ENCODE measurements at regions not wholly inside any gene's neighbourhood (a gene's known extent, or its start where the extent isn't known, plus 50 kb on each side); places are given as distances from the start of the nearest gene placed in this dataset.

DNA sequence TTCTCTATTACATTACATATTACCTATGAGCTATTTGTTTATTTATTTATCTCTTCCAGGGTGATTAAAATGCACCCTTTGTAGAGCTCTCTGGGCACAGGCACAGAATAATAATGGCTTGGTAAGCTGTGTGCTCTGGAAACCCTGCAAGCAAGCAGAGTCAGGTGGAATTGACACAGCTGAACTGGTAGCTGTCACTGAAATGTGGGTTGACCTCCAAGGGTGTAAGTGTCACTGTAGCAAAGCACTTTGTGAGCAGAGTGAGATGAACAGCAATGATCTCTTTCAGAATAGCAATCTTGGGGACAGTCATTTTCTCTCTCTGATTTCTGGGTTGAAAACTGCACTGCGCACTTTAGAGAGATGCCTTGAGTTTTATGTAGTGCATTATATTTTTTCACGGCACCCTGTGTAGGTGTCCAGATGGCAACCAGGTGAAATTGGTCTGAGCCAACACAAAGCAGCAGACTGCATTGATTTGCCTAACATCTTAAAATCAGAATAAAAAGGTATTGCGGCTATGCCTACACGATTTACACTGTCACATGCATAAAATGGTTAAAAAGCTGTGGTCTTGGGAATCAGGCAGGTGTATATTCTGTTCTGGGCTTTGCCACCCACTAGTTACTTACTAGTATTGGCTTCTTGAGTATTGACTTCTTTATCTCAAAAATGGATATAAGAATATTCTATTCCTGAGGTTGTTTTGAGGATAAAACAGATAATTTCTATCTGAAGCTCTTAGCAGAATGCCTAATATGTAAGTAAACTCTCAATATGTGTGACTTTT is 450.3 kb downstream of the RAPGEF2 start:
- no peak for DNase-seq
- no peaks in the 10 kb centered on the region for H3K9me3 ChIP-seq (ENCODE audit: control extremely low read depth in 1 of 5, control insufficient read depth in 4 of 5, insufficient read depth in 2 of 5, low read depth in 1 of 5, low read length in 4 of 5)
- H3K27me3 ChIP-seq (replicated peaks in 2 of 5; ENCODE audit: control insufficient read depth in 4 of 5, insufficient read depth in 5 of 5, low read length in 4 of 5): peaks cover 0 to 1% (median 0%) of the 10 kb centered on the region in 5 experiments
- H3K4me1 ChIP-seq (ENCODE audit: control extremely low read depth in 1 of 4, control insufficient read depth in 4 of 4, insufficient read depth in 4 of 4, low read length in 3 of 4): no peaks in the 10 kb centered on the region
- no peak overlapping the region for H3K27ac ChIP-seq (ENCODE audit: insufficient read depth in 1 of 2, low read depth in 1 of 2, low read length in 2 of 2, poor library complexity in 1 of 2, severe bottlenecking in 2 of 2)
- CTCF ChIA-PET: no interaction called here
- H3K36me3 ChIP-seq (ENCODE audit: control insufficient read depth in 4 of 4, insufficient read depth in 4 of 4, low read length in 3 of 4): no peaks in the 10 kb centered on the region
- WGBS (ENCODE audit: insufficient coverage): 93% methylated on average over 2 of the region's 4 CpGs
- H3K4me3 ChIP-seq (ENCODE audit: control insufficient read depth in 1 of 7, extremely low read depth in 1 of 7, insufficient read depth in 4 of 7, low read depth in 2 of 7, low read length in 6 of 7): no peak overlapping the region
- POLR2A ChIA-PET: no interaction called here

DNA sequence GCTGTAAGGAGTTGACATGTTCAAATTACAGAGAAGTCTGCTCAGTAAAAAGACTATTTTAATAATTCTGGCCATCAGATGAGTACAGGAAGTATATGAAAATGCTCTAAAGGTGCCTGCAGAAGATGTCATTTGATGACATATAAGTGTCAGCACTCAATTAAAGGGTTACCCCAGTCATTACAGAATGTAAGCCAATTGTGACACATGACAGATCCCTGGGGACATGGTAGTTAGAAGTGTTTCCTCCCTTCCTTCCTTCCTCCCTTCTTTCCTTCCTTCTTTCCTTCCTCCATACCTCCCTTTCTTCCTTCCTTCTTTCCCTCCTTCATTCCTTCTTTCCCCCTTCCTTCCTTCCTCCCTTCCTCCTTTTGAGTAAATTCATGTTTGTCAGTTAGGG is 453.0 kb downstream of the RAPGEF2 start:
- CTCF ChIA-PET: no interaction called here
- Histone ChIP-seq H3K4me1 (ENCODE audit: control extremely low read depth in 1 of 4, control insufficient read depth in 4 of 4, insufficient read depth in 4 of 4, low read length in 3 of 4) (no peaks in the 10 kb centered on the region), H3K9me3 (ENCODE audit: control extremely low read depth in 1 of 5, control insufficient read depth in 4 of 5, insufficient read depth in 2 of 5, low read depth in 1 of 5, low read length in 4 of 5) (no peaks in the 10 kb centered on the region), H3K27me3 (replicated peaks in 2 of 5; ENCODE audit: control insufficient read depth in 4 of 5, insufficient read depth in 5 of 5, low read length in 4 of 5) (peaks cover 0 to 1% (median 0%) of the 10 kb centered on the region in 5 experiments), H3K27ac (ENCODE audit: insufficient read depth in 1 of 2, low read depth in 1 of 2, low read length in 2 of 2, poor library complexity in 1 of 2, severe bottlenecking in 2 of 2) (no peak overlapping the region), H3K4me3 (ENCODE audit: control insufficient read depth in 1 of 7, extremely low read depth in 1 of 7, insufficient read depth in 4 of 7, low read depth in 2 of 7, low read length in 6 of 7) (no peak overlapping the region), H3K36me3 (ENCODE audit: control insufficient read depth in 4 of 4, insufficient read depth in 4 of 4, low read length in 3 of 4) (no peaks in the 10 kb centered on the region)
- POLR2A ChIA-PET: no interaction called here
- no peak for DNase-seq

DNA sequence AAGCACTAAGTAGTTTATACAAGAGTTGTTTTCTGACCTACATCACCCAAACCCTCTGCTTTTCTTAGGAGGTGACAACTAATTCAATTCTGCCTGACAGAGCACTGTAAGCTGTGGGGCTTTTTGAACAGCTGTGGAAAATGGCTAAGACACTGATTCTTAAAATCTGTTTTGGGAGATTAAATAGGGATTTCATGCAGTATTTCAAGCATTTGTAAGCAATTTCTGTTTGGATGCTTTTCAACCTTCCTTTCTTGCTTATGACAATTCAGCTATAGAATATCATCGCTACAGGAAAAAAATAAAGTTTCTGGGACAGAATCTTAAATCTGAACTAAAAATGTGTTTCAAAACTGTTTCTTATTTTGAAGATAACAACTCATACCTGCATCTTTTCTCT is 459.5 kb downstream of the RAPGEF2 start:
- no peaks in the 10 kb centered on the region for H3K9me3 ChIP-seq (ENCODE audit: control extremely low read depth in 1 of 5, control insufficient read depth in 4 of 5, insufficient read depth in 2 of 5, low read depth in 1 of 5, low read length in 4 of 5)
- DNase-seq: no peak
- no peak overlapping the region for H3K4me3 ChIP-seq (ENCODE audit: control insufficient read depth in 1 of 7, extremely low read depth in 1 of 7, insufficient read depth in 4 of 7, low read depth in 2 of 7, low read length in 6 of 7)
- H3K4me1 ChIP-seq (ENCODE audit: control extremely low read depth in 1 of 4, control insufficient read depth in 4 of 4, insufficient read depth in 4 of 4, low read length in 3 of 4): no peaks in the 10 kb centered on the region
- POLR2A ChIA-PET: no interaction called here
- no peaks in the 10 kb centered on the region for H3K36me3 ChIP-seq (ENCODE audit: control insufficient read depth in 4 of 4, insufficient read depth in 4 of 4, low read length in 3 of 4)
- no CpG with 5 or more reads among the region's 1 CpG for WGBS (ENCODE audit: insufficient coverage)
- CTCF ChIA-PET: no interaction called here
- no peaks in the 10 kb centered on the region for H3K27me3 ChIP-seq (replicated peaks in 2 of 5; ENCODE audit: control insufficient read depth in 4 of 5, insufficient read depth in 5 of 5, low read length in 4 of 5)
- H3K27ac ChIP-seq (ENCODE audit: insufficient read depth in 1 of 2, low read depth in 1 of 2, low read length in 2 of 2, poor library complexity in 1 of 2, severe bottlenecking in 2 of 2): no peak overlapping the region

DNA sequence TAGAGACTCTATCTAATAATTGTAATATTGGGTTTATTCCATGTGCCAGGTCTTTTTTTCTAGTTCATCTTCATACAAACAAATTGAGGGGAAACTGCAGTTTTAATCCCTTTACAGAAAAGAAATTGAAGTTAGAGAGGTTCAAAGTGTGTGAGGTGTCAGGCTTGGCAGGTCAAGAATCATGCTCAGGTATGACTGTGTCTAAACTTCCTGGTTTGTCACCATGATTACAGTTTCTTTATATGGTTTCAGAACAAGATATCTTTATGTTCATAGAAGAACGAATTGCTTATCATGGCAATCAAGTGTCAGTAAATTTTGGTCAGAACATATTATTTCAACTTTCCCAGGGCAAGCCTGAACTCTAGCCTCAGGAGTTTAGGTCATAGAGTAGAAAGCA is 460.4 kb downstream of the RAPGEF2 start:
- H3K27ac ChIP-seq (ENCODE audit: insufficient read depth in 1 of 2, low read depth in 1 of 2, low read length in 2 of 2, poor library complexity in 1 of 2, severe bottlenecking in 2 of 2): no peak overlapping the region
- CTCF ChIA-PET: no interaction called here
- H3K27me3 ChIP-seq (replicated peaks in 2 of 5; ENCODE audit: control insufficient read depth in 4 of 5, insufficient read depth in 5 of 5, low read length in 4 of 5): no peaks in the 10 kb centered on the region
- H3K36me3 ChIP-seq (ENCODE audit: control insufficient read depth in 4 of 4, insufficient read depth in 4 of 4, low read length in 3 of 4): no peaks in the 10 kb centered on the region
- no peak overlapping the region for H3K4me3 ChIP-seq (ENCODE audit: control insufficient read depth in 1 of 7, extremely low read depth in 1 of 7, insufficient read depth in 4 of 7, low read depth in 2 of 7, low read length in 6 of 7)
- no CpG with 5 or more reads among the region's 1 CpG for WGBS (ENCODE audit: insufficient coverage)
- no peak for DNase-seq
- no peaks in the 10 kb centered on the region for H3K9me3 ChIP-seq (ENCODE audit: control extremely low read depth in 1 of 5, control insufficient read depth in 4 of 5, insufficient read depth in 2 of 5, low read depth in 1 of 5, low read length in 4 of 5)
- POLR2A ChIA-PET: no interaction called here
- no peaks in the 10 kb centered on the region for H3K4me1 ChIP-seq (ENCODE audit: control extremely low read depth in 1 of 4, control insufficient read depth in 4 of 4, insufficient read depth in 4 of 4, low read length in 3 of 4)

DNA sequence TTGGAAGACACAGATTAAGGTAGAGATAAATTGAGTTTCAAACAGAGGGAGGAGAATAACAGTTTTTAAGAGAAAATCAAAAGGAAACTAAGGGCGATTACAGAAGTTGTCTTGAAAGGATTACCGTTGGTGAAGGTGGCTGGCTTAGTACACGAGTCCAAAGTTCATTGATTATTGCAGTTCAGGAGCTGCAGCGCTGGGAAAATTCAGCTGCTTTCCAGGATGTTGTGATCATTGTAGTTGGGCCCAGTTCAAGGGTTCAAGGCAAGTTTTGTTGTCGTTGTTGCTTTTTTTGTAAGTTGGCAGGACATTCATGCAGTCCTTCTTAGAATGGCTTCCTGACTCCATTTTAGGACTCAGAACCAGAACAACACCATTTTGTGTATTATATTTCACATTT is 461.7 kb downstream of the RAPGEF2 start:
- no peaks in the 10 kb centered on the region for H3K4me1 ChIP-seq (ENCODE audit: control extremely low read depth in 1 of 4, control insufficient read depth in 4 of 4, insufficient read depth in 4 of 4, low read length in 3 of 4)
- ChIA-PET CTCF (no interaction called here), POLR2A (no interaction called here)
- no peak overlapping the region for H3K27ac ChIP-seq (ENCODE audit: insufficient read depth in 1 of 2, low read depth in 1 of 2, low read length in 2 of 2, poor library complexity in 1 of 2, severe bottlenecking in 2 of 2)
- H3K27me3 ChIP-seq (replicated peaks in 2 of 5; ENCODE audit: control insufficient read depth in 4 of 5, insufficient read depth in 5 of 5, low read length in 4 of 5): no peaks in the 10 kb centered on the region
- peaks cover 0 to 1% (median 0%) of the 10 kb centered on the region in 5 experiments for H3K9me3 ChIP-seq (ENCODE audit: control extremely low read depth in 1 of 5, control insufficient read depth in 4 of 5, insufficient read depth in 2 of 5, low read depth in 1 of 5, low read length in 4 of 5)
- DNase-seq: no peak
- 100% methylated on average over 5 of the region's 5 CpGs for WGBS (ENCODE audit: insufficient coverage)
- no peak overlapping the region for H3K4me3 ChIP-seq (ENCODE audit: control insufficient read depth in 1 of 7, extremely low read depth in 1 of 7, insufficient read depth in 4 of 7, low read depth in 2 of 7, low read length in 6 of 7)
- no peaks in the 10 kb centered on the region for H3K36me3 ChIP-seq (ENCODE audit: control insufficient read depth in 4 of 4, insufficient read depth in 4 of 4, low read length in 3 of 4)

DNA sequence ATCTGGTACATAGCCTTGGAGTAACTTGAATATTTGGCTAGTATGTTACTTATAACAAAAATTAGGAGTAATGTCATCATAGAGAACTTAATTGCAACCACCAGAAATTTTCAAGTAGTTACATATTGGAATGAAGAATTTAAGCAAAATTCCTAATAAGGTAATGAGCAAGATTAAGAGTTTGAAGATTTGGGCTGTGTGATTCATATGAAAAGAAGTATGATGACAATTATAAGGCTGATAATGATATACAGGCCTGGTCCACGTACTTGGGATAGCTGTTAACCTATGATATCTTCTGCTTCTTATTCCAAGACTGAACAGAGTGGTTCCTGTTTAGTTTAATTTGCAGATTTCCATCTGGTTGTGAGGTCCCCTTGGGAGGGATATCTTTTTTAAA is 463.9 kb downstream of the RAPGEF2 start:
- DNase-seq: no peak
- no peaks in the 10 kb centered on the region for H3K27me3 ChIP-seq (replicated peaks in 2 of 5; ENCODE audit: control insufficient read depth in 4 of 5, insufficient read depth in 5 of 5, low read length in 4 of 5)
- H3K4me1 ChIP-seq (ENCODE audit: control extremely low read depth in 1 of 4, control insufficient read depth in 4 of 4, insufficient read depth in 4 of 4, low read length in 3 of 4): no peaks in the 10 kb centered on the region
- no CpG with 5 or more reads among the region's 1 CpG for WGBS (ENCODE audit: insufficient coverage)
- no peaks in the 10 kb centered on the region for H3K36me3 ChIP-seq (ENCODE audit: control insufficient read depth in 4 of 4, insufficient read depth in 4 of 4, low read length in 3 of 4)
- no peak overlapping the region for H3K27ac ChIP-seq (ENCODE audit: insufficient read depth in 1 of 2, low read depth in 1 of 2, low read length in 2 of 2, poor library complexity in 1 of 2, severe bottlenecking in 2 of 2)
- no peak overlapping the region for H3K4me3 ChIP-seq (ENCODE audit: control insufficient read depth in 1 of 7, extremely low read depth in 1 of 7, insufficient read depth in 4 of 7, low read depth in 2 of 7, low read length in 6 of 7)
- peaks cover 0 to 3% (median 1%) of the 10 kb centered on the region in 5 experiments for H3K9me3 ChIP-seq (ENCODE audit: control extremely low read depth in 1 of 5, control insufficient read depth in 4 of 5, insufficient read depth in 2 of 5, low read depth in 1 of 5, low read length in 4 of 5)
- ChIA-PET POLR2A (no interaction called here), CTCF (no interaction called here)

DNA sequence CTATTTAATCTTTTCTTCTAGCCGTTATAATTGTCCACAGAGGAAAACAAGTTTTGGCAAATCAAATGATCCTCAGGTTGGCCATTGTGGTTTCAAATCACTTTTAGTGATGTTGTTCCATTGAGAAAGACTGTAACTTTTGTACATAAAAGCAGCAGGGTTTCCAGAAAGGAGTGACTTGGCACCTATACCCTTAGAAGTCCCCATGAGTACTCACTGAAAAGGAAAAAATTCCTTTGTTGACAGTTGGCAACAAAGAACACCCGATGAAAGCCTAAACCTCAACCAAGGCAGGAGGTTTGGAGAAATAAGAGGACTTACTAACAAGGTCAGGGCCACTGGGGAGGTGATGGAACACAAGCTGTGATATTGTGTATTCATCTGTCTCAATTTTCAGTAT is 474.4 kb downstream of the RAPGEF2 start:
- Histone ChIP-seq H3K27me3 (replicated peaks in 2 of 5; ENCODE audit: control insufficient read depth in 4 of 5, insufficient read depth in 5 of 5, low read length in 4 of 5) (no peaks in the 10 kb centered on the region), H3K36me3 (ENCODE audit: control insufficient read depth in 4 of 4, insufficient read depth in 4 of 4, low read length in 3 of 4) (no peaks in the 10 kb centered on the region), H3K9me3 (ENCODE audit: control extremely low read depth in 1 of 5, control insufficient read depth in 4 of 5, insufficient read depth in 2 of 5, low read depth in 1 of 5, low read length in 4 of 5) (no peaks in the 10 kb centered on the region), H3K4me3 (ENCODE audit: control insufficient read depth in 1 of 7, extremely low read depth in 1 of 7, insufficient read depth in 4 of 7, low read depth in 2 of 7, low read length in 6 of 7) (no peak overlapping the region), H3K4me1 (ENCODE audit: control extremely low read depth in 1 of 4, control insufficient read depth in 4 of 4, insufficient read depth in 4 of 4, low read length in 3 of 4) (no peaks in the 10 kb centered on the region), H3K27ac (ENCODE audit: insufficient read depth in 1 of 2, low read depth in 1 of 2, low read length in 2 of 2, poor library complexity in 1 of 2, severe bottlenecking in 2 of 2) (no peak overlapping the region)
- WGBS (ENCODE audit: insufficient coverage): 95% methylated on average over 2 of the region's 2 CpGs
- CTCF ChIA-PET: no interaction called here
- POLR2A ChIA-PET: no interaction called here
- DNase-seq: no peak
